Amniotic epithelial cell (primary cell): ENCODE measurements at regions not wholly inside any gene's neighbourhood (a gene's known extent, or its start where the extent isn't known, plus 50 kb on each side); places are given as distances from the start of the nearest gene placed in this dataset.
"Not testable (repeated sequence)": the region's sequence is repeated elsewhere in the genome, so short reads cannot be mapped to it uniquely, and the experiment has no call there.

ENCODE experiments used
- DNase-seq: peaks from one replicate; pipeline ENCODE4 v3.0.0-alpha.2; 2010; ENCODE audit warnings: low read depth

- DNase-seq = no peak
Measured at GRCh38 chr9:135275163-135275562, 187.7 kb downstream of the OLFM1 start.

- DNase-seq = no peak
Measured at GRCh38 chr9:135275571-135276289, 188.3 kb downstream of the OLFM1 start.

- no peak for DNase-seq
Measured at GRCh38 chr9:135277219-135278201, 190.0 kb downstream of the OLFM1 start.

- no peak for DNase-seq
Measured at GRCh38 chr9:135278586-135278985, 191.1 kb downstream of the OLFM1 start.

GRCh38 chr9:135279385-135279784, 191.9 kb downstream of the OLFM1 start:
- DNase-seq = no peak

GRCh38 chr9:135279834-135280393, 192.4 kb downstream of the OLFM1 start:
- no peak for DNase-seq

- no peak for DNase-seq
Measured at GRCh38 chr9:135280666-135281065, 193.2 kb downstream of the OLFM1 start.

- DNase-seq = no peak
Measured at GRCh38 chr9:135281151-135281550, 193.7 kb downstream of the OLFM1 start.

GRCh38 chr9:135281791-135282737, 194.6 kb downstream of the OLFM1 start:
- DNase-seq = no peak

- no peak for DNase-seq
Measured at GRCh38 chr9:135282808-135283207, 195.3 kb downstream of the OLFM1 start.

GRCh38 chr9:135283671-135284070, 195.9 kb upstream of the PPP1R26 start:
- no peak for DNase-seq

GRCh38 chr9:135284386-135285134, 195.0 kb upstream of the PPP1R26 start:
- DNase-seq = no peak

GRCh38 chr9:135286187-135286925, 193.2 kb upstream of the PPP1R26 start:
- not testable (repeated sequence) for DNase-seq

GRCh38 chr9:135286961-135287360, 192.6 kb upstream of the PPP1R26 start:
- DNase-seq = no peak

- no peak for DNase-seq
Measured at GRCh38 chr9:135287627-135288026, 192.0 kb upstream of the PPP1R26 start.

- no peak for DNase-seq
Measured at GRCh38 chr9:135288054-135288453, 191.5 kb upstream of the PPP1R26 start.

- no peak for DNase-seq
Measured at GRCh38 chr9:135289081-135289491, 190.5 kb upstream of the PPP1R26 start.

- no peak for DNase-seq
Measured at GRCh38 chr9:135290086-135290485, 189.5 kb upstream of the PPP1R26 start.

- no peak for DNase-seq
Measured at GRCh38 chr9:135290566-135290965, 189.0 kb upstream of the PPP1R26 start.

GRCh38 chr9:135291165-135291564, 188.4 kb upstream of the PPP1R26 start:
- no peak for DNase-seq
